Uterus (tissue), 2 donors: ENCODE measurements at regions not wholly inside any gene's neighbourhood (a gene's known extent, or its start where the extent isn't known, plus 50 kb on each side); places are given as distances from the start of the nearest gene placed in this dataset.

Experiments used
- POLR2A ChIP-seq, 2 donors: fragments of 450-650 bp; IDR thresholded peaks; one replicate each; pipeline ENCODE4 v1.6.1; 2016; ENCODE audit warnings: antibody characterized with exemption in 2 of 2, mild to moderate bottlenecking in 1 of 2, moderate library complexity in 1 of 2
- TF ChIP-seq, protein P1 (sequence below), 4 experiments: fragments of 200-600 bp in 2 of 4; fragments of 450-650 bp in 2 of 4; sonication (generic) in 2 of 4; IDR thresholded peaks; one replicate each; pipeline ENCODE4 v1.5.1; 2016 to 2019; ENCODE audit warnings: antibody characterized with exemption in 4 of 4, mild to moderate bottlenecking in 2 of 4, moderate library complexity in 1 of 4

DNA sequence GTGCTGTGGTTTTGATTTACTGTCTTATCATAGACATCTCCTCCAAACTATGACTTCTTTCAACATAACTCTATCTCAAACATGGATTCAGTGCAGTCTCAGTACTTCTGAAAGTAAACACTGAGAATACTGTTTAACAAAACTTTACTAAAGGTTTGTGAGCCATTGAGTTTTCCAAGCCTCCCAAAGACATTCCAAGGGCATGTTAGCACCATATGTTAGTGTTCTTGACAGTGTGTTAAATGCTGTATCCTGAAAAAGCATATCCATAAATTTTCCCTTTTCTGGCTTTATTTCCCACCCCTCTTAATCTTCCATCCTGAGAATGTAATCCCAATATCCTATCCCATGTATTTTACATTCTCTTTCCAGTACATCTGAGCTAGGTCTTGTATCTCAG is 446.8 kb upstream of the CXADR start:
- TF ChIP-seq, protein P1, sequence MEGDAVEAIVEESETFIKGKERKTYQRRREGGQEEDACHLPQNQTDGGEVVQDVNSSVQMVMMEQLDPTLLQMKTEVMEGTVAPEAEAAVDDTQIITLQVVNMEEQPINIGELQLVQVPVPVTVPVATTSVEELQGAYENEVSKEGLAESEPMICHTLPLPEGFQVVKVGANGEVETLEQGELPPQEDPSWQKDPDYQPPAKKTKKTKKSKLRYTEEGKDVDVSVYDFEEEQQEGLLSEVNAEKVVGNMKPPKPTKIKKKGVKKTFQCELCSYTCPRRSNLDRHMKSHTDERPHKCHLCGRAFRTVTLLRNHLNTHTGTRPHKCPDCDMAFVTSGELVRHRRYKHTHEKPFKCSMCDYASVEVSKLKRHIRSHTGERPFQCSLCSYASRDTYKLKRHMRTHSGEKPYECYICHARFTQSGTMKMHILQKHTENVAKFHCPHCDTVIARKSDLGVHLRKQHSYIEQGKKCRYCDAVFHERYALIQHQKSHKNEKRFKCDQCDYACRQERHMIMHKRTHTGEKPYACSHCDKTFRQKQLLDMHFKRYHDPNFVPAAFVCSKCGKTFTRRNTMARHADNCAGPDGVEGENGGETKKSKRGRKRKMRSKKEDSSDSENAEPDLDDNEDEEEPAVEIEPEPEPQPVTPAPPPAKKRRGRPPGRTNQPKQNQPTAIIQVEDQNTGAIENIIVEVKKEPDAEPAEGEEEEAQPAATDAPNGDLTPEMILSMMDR (IDR thresholded peaks at IDR 0.05): peak in 1 of 4 experiments; percentile 2
- TF ChIP-seq POLR2A (IDR thresholded peaks at IDR 0.05): no peak
